ENCODE measurements at regions not wholly inside any gene's neighbourhood (a gene's known extent, or its start where the extent isn't known, plus 50 kb on each side); places are given as distances from the start of the nearest gene placed in this dataset.

- peak; percentile 59 for DNase-seq (ENCODE audit: low read depth)
Measured at GRCh38 chr1:178607718-178608408, 95.0 kb downstream of the TEX35 start.

DNA sequence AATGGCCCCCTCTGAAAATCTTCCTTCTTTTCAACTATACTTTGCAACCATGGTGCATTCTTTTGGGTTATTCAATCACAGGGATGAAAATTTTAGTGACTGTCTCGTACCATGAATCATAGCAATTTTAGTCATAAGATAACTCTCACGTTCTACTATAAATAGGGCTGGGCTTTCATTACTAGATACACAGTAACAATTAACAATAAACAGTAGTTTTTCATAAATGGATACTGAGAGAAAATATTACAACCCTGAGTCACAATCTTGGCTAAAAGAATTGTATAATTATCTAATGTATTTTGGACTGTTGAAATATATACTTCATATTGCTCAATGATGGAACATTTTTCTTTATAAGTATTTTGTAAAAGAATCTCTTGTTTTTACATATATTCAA is 96.1 kb downstream of the TEX35 start:
- peak; percentile 55 for DNase-seq (ENCODE audit: low read depth)

DNA sequence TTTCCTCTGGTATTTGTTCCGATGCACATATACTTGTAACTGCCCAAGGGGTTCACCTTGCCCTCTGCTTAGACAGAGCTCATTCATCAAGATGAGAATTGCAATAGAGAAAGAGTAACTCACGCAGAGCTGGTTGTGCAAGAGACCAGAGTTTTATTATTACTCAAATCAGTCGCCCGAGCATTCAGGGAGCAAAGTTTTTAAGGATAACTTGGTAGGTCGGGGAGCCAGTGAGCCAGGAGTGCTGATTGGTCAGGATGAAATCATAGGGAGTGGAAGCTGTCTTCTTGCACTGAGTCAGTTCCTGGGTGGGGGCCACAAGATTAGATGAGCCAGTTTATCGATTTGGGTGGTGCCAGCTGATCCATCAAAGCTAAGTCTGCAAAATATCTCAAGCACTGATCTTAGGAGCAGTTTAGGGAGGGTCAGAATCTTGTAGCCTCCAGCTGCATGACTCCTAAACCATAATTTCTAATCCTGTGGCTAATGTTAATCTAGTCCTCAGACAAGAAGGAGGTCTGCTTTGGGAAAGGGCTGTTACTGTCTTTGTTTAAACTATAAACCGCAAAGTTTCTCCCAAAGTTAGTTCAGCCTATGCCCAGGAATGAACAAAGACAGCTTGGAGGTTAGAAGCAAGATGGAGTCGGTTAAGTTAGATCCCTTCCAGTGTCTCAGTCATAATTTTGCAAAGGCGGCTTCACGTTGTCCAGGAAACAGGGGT is 97.9 kb downstream of the TEX35 start:
- DNase-seq (ENCODE audit: low read depth), result peak; percentile 82

DNA sequence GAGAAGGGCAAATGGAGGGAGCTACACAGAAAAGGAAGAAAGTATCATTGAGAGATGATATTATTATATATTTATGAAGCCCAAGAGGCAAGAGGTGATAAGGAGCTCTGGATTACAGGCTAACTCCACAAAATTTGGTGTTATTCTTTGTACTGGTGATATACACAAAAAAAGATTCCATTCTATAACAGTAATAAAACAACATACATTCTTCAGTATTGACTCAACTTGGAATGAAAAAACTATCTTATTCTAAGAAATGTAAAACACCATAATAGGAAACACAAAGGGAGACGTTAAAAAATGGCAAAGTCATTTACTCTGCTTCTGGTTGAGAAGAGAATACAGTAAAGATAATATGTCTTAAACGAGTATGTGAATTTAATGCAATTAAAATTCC is 99.4 kb downstream of the TEX35 start:
- peak; percentile 52 for DNase-seq (ENCODE audit: low read depth)

DNA sequence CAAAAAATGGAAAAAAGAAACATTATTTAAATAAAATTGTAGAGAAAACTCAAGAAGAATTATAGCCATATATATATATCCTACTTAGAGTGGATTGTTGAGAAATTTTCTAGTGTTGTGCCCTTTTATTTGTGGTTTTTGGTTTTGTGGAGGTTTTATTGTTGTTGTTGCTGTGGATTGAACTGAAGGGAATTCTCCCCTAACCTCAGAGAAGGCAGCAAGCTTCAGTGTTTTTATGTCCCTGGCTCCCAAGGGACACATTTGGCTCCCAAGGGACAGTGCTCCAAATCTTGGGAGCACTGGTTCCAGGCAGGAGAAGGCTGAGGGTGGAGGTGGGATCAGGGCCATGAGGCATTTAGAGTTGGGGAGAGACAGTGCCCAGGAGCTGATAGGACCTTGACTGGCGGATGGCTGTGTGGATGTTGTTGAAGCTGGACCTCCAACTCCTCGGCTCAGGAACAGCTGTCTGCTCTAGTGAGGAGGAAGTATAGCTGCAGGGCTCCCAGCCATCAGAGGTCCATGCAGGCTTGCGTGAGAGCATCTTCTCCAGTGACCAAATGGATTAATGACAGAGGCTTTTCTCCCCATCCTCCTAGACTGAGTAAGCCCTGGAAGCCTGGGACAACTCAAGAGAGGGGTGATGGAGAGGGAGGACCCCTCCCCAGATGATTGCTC is 100.5 kb downstream of the TEX35 start:
- DNase-seq (ENCODE audit: low read depth), result peak; percentile 75

- peak; percentile 53 for DNase-seq (ENCODE audit: low read depth)
Measured at GRCh38 chr1:178614286-178614685, 101.4 kb downstream of the TEX35 start.

- no peak for DNase-seq (ENCODE audit: low read depth)
Measured at GRCh38 chr1:178619042-178619927, 105.8 kb upstream of the RALGPS2 start.

DNA sequence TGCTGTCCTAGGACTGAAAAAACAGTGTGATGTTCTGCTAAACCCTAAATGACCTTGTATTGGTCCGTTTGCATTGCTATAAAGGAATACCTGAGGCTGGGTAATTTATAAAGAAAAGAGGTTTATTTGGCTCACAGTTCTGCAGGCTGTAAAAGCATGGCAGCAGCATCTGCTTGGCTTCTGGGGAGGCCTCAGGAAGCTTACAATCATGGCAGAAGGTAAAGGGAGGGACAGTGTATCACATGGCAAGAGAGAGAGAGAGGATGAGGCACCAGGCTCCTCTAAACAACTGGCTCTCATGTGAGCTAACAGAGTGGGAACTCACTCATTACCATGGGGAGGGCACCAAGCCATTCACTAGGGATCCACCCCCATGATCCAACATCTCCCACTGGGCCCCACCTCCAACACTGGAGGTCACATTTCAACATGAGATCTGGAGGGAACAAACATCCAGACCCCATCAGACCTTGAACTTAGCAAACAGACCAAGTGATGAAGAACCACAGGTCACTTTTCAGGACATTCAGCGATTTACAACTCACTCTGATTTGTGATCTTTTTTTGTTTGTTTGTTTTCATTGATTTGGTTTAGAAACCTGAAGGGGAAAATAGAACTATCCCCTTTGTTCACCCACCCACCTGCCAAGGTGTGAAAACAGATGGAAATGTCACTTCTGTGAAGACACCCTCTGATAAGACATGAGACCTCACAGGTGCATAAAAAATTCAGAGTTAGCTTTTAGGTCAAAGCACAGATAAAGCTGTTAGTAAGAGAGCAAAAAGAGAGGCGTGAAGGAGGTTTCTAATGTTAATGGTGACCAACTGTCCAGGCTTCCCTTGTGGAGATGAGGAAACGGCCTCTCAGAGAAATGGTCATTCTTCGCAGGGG is 104.2 kb upstream of the RALGPS2 start:
- no peak for DNase-seq (ENCODE audit: low read depth)

- DNase-seq (ENCODE audit: low read depth), result no peak
Measured at GRCh38 chr1:178621822-178622221, 103.2 kb upstream of the RALGPS2 start.

GRCh38 chr1:178625695-178626094 is 99.3 kb upstream of the RALGPS2 start:
- no peak for DNase-seq (ENCODE audit: low read depth)

GRCh38 chr1:178627037-178627436 is 98.0 kb upstream of the RALGPS2 start:
- DNase-seq (ENCODE audit: low read depth), result no peak

- DNase-seq (ENCODE audit: low read depth), result no peak
Measured at GRCh38 chr1:178628637-178629251, 96.3 kb upstream of the RALGPS2 start.

DNA sequence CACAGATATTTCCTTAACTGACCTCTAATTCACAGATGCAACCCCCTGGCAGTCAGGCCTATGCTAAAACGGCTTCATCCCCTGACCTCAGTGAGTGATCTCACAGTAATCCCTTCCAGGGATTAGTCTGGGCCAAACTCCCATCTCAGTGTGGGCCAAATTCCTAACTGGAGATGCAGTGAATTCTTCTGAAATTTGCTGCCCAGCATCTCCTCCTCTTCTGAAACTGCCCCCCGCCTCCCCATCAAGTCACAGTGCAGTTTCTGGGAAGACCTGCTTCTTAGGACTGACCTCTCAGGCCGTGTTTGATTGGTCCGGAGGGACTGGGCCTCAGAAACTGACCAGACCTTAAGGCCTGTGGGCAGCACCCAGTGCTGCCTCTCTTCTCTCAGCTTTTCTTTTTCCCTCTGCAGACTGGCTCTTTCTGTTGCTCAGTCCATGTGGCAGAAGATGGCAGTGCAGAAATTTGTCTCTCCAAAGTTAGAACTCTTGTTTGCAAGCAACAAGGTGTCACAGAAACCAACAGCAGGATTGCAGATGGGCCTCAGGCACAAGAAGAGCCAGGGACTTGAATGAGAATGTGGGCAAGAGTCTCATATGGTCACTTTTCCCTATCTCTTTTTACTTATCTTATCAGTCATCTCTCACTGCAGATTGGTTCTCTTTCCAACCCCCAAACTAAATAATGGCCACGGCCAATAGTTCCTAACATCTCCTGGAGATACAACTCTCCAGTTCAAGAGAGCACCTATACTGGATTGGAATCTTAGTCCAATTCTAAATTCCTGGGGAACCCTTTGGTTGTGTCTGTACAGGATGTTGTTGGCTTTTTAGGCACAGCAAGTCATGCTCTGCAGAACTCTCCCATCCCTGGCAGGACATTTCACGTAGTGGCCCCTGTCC is 95.5 kb upstream of the RALGPS2 start:
- DNase-seq (ENCODE audit: low read depth), result no peak

DNA sequence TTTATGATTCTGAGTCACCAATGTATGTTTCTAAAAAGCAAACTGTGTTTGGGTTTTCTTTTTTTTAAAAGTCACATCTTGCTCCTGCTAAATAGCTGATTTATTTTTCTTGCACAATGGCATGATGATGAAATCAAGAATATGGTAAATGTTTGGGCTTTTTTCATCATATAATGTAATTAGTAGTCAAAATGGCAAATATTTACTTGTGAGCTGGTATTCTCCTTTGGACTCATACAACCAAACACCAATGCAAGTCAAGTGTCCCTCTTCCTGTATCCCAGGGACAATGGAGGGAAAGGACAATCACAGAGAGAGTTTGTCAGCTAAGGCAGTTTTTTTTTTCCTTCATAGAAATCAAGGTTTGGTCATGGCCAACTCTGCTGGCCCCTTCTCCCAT is 94.6 kb upstream of the RALGPS2 start:
- no peak for DNase-seq (ENCODE audit: low read depth)

DNA sequence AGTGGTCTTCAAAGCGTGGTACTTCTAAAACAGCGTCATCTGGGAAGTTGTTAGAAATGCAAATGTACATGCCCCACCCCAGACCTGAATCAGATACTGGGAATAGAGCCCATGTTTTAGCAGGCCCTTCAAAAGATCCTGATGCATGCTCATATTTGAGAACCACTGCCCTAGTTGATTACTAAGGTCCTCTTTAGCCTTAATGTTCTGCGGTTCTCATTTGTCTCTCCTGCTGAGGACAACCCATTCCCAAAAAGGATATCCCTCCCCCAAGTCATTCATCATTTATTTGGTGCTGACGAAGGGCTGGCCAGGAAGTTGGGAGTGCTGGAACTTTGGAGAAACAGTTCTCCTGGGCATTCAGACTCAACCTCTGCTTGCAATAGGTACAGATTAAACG is 92.4 kb upstream of the RALGPS2 start:
- no peak for DNase-seq (ENCODE audit: low read depth)

DNA sequence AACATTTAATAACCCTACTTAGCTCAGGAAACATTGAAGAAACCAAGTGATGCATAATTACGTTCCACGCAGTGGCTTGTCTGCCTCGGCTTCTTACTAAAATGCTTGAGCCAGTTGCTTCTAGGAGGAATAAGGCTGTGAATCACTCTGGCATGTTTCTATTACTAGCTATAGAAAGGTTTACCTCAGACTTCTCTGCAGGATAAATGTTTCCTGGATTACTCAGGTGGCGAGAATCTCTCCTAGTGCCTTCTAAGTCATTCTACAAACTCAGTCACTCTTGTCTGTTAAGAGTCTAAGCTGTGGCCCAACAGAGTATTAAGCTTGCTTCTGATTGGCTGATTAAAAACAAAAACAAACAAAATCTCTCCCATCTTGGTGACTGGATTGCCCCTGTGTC is 92.0 kb upstream of the RALGPS2 start:
- DNase-seq (ENCODE audit: low read depth), result no peak

DNA sequence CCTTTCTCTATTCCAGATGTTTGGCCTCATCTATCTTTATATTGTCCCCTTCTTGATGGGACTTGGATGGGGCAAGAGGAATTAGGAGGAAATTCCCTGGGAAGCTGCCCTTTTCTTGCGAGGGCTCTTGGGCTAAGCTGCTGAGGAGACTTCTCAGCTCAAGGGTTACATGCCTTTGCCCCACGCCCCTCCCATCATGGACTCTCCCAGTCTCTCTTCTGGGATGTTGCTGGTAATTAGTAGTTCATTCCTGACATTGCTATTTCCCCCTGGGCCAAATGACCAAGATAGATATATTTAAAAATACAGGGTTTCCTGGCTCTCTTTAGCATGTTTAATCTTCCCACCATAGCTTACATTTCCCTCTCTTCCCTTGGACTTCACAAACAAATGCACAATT is 90.6 kb upstream of the RALGPS2 start:
- peak; percentile 64 for DNase-seq (ENCODE audit: low read depth)

DNA sequence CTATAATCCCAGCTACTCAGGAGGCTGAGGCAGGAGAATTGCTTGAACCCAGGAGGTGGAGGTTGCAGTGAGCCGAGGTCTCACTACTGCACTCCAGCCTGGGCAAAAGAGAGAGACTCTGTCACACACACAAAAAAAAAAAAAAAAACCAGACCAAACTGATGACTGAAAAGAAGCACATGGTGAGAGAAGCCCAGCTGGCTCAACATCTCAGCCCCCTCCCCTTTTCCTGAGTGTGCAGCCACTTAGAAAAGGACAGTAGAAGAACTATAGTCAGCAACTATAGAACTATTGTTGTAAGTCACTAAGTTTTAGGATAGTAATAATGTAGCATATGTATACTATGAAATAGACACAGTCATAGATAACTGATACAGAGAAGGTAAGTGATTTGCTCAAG is 87.2 kb upstream of the RALGPS2 start:
- DNase-seq (ENCODE audit: low read depth), result no peak

GRCh38 chr1:178639326-178639725 is 85.7 kb upstream of the RALGPS2 start:
- DNase-seq (ENCODE audit: low read depth), result no peak

Measured in RPMI7951 (cell line).